HCT116 (cell line): ENCODE measurements at regions not wholly inside any gene's neighbourhood (a gene's known extent, or its start where the extent isn't known, plus 50 kb on each side); places are given as distances from the start of the nearest gene placed in this dataset.

Experiments used
- ATAC-seq: fragments of 200-7000 bp; cut with Tn5 transposase; 2 replicates; pipeline ENCODE4 v1.9.1; 2020; ENCODE audit warnings: mild to moderate bottlenecking, moderate library complexity
- BruUV-seq: library from RNA; stranded (reverse); fragments of 400-500 nt; replicated peaks from 2 replicates; lab custom pipeline; 2021; lab: Mats Ljungman, UMichigan
- CTCF ChIA-PET: fragments of 300-600 bp; sonication (Branson Sonifier 250); formaldehyde crosslinking; loops from one replicate; lab custom pipeline; 2021; ENCODE audit warnings: antibody characterized with exemption; lab: Charles Lee
- POLR2A ChIA-PET: fragments of 300-600, 350-600 bp; sonication (Branson Sonifier 250); formaldehyde crosslinking; loops from one replicate; lab custom pipeline; 2021; ENCODE audit warnings: antibody characterized with exemption; lab: Charles Lee
- RAD21 ChIA-PET, 2 experiments: fragments of 300-600 bp; sonication (Branson Sonifier 250); formaldehyde crosslinking; loops; one replicate each; lab custom pipeline; 2023; ENCODE audit warnings: low total read pairs in 2 of 2; ENCODE audit not compliant: uncharacterized antibody in 2 of 2, unreplicated experiment in 2 of 2, low non-redundant PET in 1 of 2; lab: Charles Lee
- DNase-seq: peaks from one replicate; pipeline ENCODE4 v3.0.0-alpha.2; 2010; ENCODE audit warnings: low read depth, low spot score
- H2AFZ ChIP-seq: fragments of 200-600 bp; shearing (Covaris generic), sonication (generic); 2 replicates; pipeline ENCODE4 v1.6.1; 2017; ENCODE audit warnings: low read depth, mixed run types, mixed read lengths, antibody characterized with exemption, low read length; ENCODE audit not compliant: poor library complexity, severe bottlenecking
- H3K27ac ChIP-seq: 2 replicates; pipeline ENCODE4 v1.5.1; 2012; ENCODE audit warnings: low read depth, low read length
- H3K27me3 ChIP-seq: fragments of 200-600 bp; sonication (generic); 2 replicates; pipeline ENCODE4 v1.6.1; 2016; ENCODE audit warnings: mixed run types, low read length, mixed read lengths; ENCODE audit not compliant: insufficient read depth
- H3K36me3 ChIP-seq, 2 experiments: fragments of 200-500 bp in 1 of 2; fragments of 200-600 bp in 1 of 2; sonication (Bioruptor generic) in 1 of 2; sonication (generic) in 1 of 2; 2 replicates each; pipeline versions ENCODE4 v1.5.1 to v1.6.1; 2014 to 2016; ENCODE audit warnings: low read length in 2 of 2, inconsistent platforms in 1 of 2, mixed read lengths in 1 of 2, mixed run types in 1 of 2; ENCODE audit not compliant: insufficient read depth in 2 of 2, control insufficient read depth in 1 of 2
- H3K4me1 ChIP-seq, 2 experiments: fragments of 200-600 bp in 1 of 2; sonication (generic) in 1 of 2; 2 replicates each; pipeline versions ENCODE4 v1.5.1 to v1.6.1; 2012 to 2017; ENCODE audit warnings: low read length in 2 of 2, inconsistent platforms in 1 of 2, mild to moderate bottlenecking in 1 of 2, mixed read lengths in 1 of 2, mixed run types in 1 of 2, moderate library complexity in 1 of 2; ENCODE audit not compliant: insufficient read depth in 2 of 2, control insufficient read depth in 1 of 2
- H3K4me2 ChIP-seq: fragments of 200-600 bp; sonication (generic); 2 replicates; pipeline ENCODE4 v1.6.1; 2017; ENCODE audit warnings: mixed run types, low read length, mixed read lengths
- H3K4me3 ChIP-seq, 2 experiments: fragments of 200-600 bp in 1 of 2; sonication (generic) in 1 of 2; replicated peaks in 1 of 2; 2 replicates each; pipeline ENCODE4 v1.5.1; 2011 to 2016; ENCODE audit warnings: low read length in 2 of 2, control low read depth in 1 of 2, low read depth in 1 of 2, mild to moderate bottlenecking in 1 of 2, mixed read lengths in 1 of 2, mixed run types in 1 of 2
- H3K79me2 ChIP-seq: fragments of 200-600 bp; sonication (generic); 2 replicates; pipeline ENCODE4 v1.6.1; 2017; ENCODE audit warnings: mild to moderate bottlenecking, mixed run types, low read length, moderate library complexity, mixed read lengths; ENCODE audit not compliant: insufficient read depth
- H3K9ac ChIP-seq: fragments of 200-600 bp; sonication (generic); 2 replicates; pipeline ENCODE4 v1.6.1; 2016; ENCODE audit warnings: low read length, mixed read lengths
- H3K9me2 ChIP-seq: fragments of 200-600 bp; sonication (generic), shearing (Covaris generic); 2 replicates; pipeline ENCODE4 v1.6.1; 2017; ENCODE audit warnings: mixed run types, mild to moderate bottlenecking, moderate library complexity; ENCODE audit not compliant: insufficient read depth
- H3K9me3 ChIP-seq, 2 experiments: fragments of 200-500 bp in 1 of 2; fragments of 200-600 bp in 1 of 2; sonication (Bioruptor generic) in 1 of 2; sonication (generic) in 1 of 2; 2 replicates each; pipeline ENCODE4 v1.6.1; 2014 to 2017; ENCODE audit warnings: low read length in 2 of 2, mixed read lengths in 2 of 2, inconsistent platforms in 1 of 2, low read depth in 1 of 2, mild to moderate bottlenecking in 1 of 2, mixed run types in 1 of 2, moderate library complexity in 1 of 2; ENCODE audit not compliant: control insufficient read depth in 1 of 2, insufficient read depth in 1 of 2
- H4K20me1 ChIP-seq: fragments of 200-600 bp; sonication (generic), shearing (Covaris generic); 2 replicates; pipeline ENCODE4 v1.6.1; 2017; ENCODE audit warnings: mixed run types, mild to moderate bottlenecking, moderate library complexity; ENCODE audit not compliant: insufficient read depth
- EGR1 ChIP-seq: IDR thresholded peaks from 2 replicates; pipeline ENCODE4 v1.6.1; 2012; ENCODE audit warnings: low read depth
- EZH2 ChIP-seq: fragments of 200-600 bp; sonication (generic); IDR thresholded peaks from 2 replicates; pipeline ENCODE4 v1.6.1; 2017; ENCODE audit warnings: antibody characterized with exemption, mixed run types
- EZH2phosphoT487 ChIP-seq: fragments of 200-600 bp; IDR thresholded peaks from 2 replicates; pipeline ENCODE4 v1.6.1; 2018; ENCODE audit warnings: antibody characterized with exemption, borderline replicate concordance
- FOSL1 ChIP-seq: IDR thresholded peaks from 2 replicates; pipeline ENCODE4 v1.6.1; 2012; ENCODE audit warnings: low read depth
- JUND ChIP-seq: IDR thresholded peaks from 2 replicates; pipeline ENCODE4 v1.6.1; 2012
- POLR2A ChIP-seq: IDR thresholded peaks from 2 replicates; pipeline ENCODE4 v1.7.0; 2011; ENCODE audit warnings: borderline replicate concordance; ENCODE audit not compliant: insufficient read depth, insufficient read length; ENCODE audit errors: extremely low read depth
- SIN3A ChIP-seq: IDR thresholded peaks from 2 replicates; pipeline ENCODE4 v1.6.1; 2012; ENCODE audit warnings: low read depth
- SP1 ChIP-seq: IDR thresholded peaks from 2 replicates; pipeline ENCODE4 v1.6.1; 2012; ENCODE audit warnings: low read depth
- SRF ChIP-seq: IDR thresholded peaks from 2 replicates; pipeline ENCODE4 v1.6.1; 2012; ENCODE audit warnings: low read depth
- TCF7L2 ChIP-seq: IDR thresholded peaks from 2 replicates; pipeline ENCODE4 v1.7.0; 2011; ENCODE audit warnings: borderline replicate concordance, inconsistent platforms; ENCODE audit not compliant: insufficient read depth, insufficient read length; ENCODE audit errors: extremely low read depth
- YY1 ChIP-seq: IDR thresholded peaks from 2 replicates; pipeline ENCODE4 v1.6.1; 2011; ENCODE audit warnings: low read length, low read depth, moderate library complexity, mild to moderate bottlenecking; ENCODE audit not compliant: insufficient replicate concordance; ENCODE audit errors: extremely low read depth
- ZFX ChIP-seq: fragments of 450-650 bp; IDR thresholded peaks from 2 replicates; pipeline ENCODE4 v1.6.1; 2017
- intact Hi-C: fragments of 100-400 bp; cut with micrococcal nuclease; formaldehyde crosslinking; loops from 2 replicates; pipeline ENCODE4 v1.10.0; 2022
- TF ChIP-seq, protein P1 (sequence below), 3 experiments: fragments of 200-600 bp in 1 of 3; sonication (generic) in 1 of 3; IDR thresholded peaks in 2 of 3; conservative IDR thresholded peaks in 1 of 3; 2 replicates each; pipeline ENCODE4 v1.5.1; 2012 to 2017; ENCODE audit warnings: low read depth in 2 of 3, low read length in 2 of 3, antibody characterized with exemption in 1 of 3, borderline replicate concordance in 1 of 3, control low read depth in 1 of 3, mild to moderate bottlenecking in 1 of 3, mixed read lengths in 1 of 3, mixed run types in 1 of 3, moderate library complexity in 1 of 3; ENCODE audit not compliant: insufficient read depth in 1 of 3
- TF ChIP-seq, protein P2 (sequence below): IDR thresholded peaks from 2 replicates; pipeline ENCODE4 v1.6.1; 2012
- TF ChIP-seq, protein P3 (sequence below): IDR thresholded peaks from 2 replicates; pipeline ENCODE4 v1.6.1; 2012
- TF ChIP-seq, protein P4 (sequence below): IDR thresholded peaks from 2 replicates; pipeline ENCODE4 v1.6.1; 2011; ENCODE audit warnings: mild to moderate bottlenecking, low read length, moderate library complexity; ENCODE audit not compliant: insufficient replicate concordance; ENCODE audit errors: extremely low read depth

DNA sequence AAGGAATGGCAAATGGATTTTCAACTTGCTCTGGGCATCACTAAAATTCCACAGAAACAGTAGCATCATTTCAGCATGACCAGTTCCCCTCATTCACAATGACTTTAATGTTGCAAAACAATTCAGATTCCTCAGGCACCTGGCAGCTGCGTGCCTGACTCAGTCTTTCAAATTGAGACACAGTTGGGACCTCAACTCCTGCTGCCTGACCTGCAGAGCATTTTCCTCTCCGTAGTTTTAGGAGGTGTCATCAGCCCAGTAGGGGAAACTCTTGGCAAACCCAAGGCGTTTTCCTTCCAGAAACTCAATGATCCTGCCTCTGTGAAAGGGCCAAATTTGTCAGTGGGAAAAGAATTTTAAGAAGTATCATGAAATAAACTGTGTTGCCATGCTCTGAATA, 388.9 kb downstream of the SPRY1 start:
- Histone ChIP-seq H3K9me2 (no peaks in the 10 kb centered on the region), H3K79me2 (no peaks in the 10 kb centered on the region), H3K36me3 (no peaks in the 10 kb centered on the region), H3K4me3 (no peak overlapping the region), H3K9ac (no peak overlapping the region), H3K9me3 (no peaks in the 10 kb centered on the region), H4K20me1 (no peaks in the 10 kb centered on the region), H3K4me2 (no peak overlapping the region), H3K4me1 (no peaks in the 10 kb centered on the region), H3K27me3 (no peaks in the 10 kb centered on the region)
- DNase-seq (no peak), ATAC-seq (no peak)
- CTCF ChIA-PET = no interaction called here
- POLR2A ChIA-PET = no interaction called here
- TF ChIP-seq, protein P1, sequence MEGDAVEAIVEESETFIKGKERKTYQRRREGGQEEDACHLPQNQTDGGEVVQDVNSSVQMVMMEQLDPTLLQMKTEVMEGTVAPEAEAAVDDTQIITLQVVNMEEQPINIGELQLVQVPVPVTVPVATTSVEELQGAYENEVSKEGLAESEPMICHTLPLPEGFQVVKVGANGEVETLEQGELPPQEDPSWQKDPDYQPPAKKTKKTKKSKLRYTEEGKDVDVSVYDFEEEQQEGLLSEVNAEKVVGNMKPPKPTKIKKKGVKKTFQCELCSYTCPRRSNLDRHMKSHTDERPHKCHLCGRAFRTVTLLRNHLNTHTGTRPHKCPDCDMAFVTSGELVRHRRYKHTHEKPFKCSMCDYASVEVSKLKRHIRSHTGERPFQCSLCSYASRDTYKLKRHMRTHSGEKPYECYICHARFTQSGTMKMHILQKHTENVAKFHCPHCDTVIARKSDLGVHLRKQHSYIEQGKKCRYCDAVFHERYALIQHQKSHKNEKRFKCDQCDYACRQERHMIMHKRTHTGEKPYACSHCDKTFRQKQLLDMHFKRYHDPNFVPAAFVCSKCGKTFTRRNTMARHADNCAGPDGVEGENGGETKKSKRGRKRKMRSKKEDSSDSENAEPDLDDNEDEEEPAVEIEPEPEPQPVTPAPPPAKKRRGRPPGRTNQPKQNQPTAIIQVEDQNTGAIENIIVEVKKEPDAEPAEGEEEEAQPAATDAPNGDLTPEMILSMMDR (IDR thresholded peaks at IDR 0.05 in 2 of 3, conservative IDR thresholded peaks at IDR 0.05 in 1 of 3; ENCODE audit: borderline replicate concordance in 1 of 3, insufficient read depth in 1 of 3, low read depth in 2 of 3, low read length in 2 of 3) = no peak
- TF ChIP-seq, all 23 proteins: peak for 0
- H2AFZ ChIP-seq = no peak overlapping the region
- H3K27ac ChIP-seq = no peak overlapping the region
- RAD21 ChIA-PET = no interaction called here
- no TSS peak for BruUV-seq
- intact Hi-C loops = no loop called here

DNA sequence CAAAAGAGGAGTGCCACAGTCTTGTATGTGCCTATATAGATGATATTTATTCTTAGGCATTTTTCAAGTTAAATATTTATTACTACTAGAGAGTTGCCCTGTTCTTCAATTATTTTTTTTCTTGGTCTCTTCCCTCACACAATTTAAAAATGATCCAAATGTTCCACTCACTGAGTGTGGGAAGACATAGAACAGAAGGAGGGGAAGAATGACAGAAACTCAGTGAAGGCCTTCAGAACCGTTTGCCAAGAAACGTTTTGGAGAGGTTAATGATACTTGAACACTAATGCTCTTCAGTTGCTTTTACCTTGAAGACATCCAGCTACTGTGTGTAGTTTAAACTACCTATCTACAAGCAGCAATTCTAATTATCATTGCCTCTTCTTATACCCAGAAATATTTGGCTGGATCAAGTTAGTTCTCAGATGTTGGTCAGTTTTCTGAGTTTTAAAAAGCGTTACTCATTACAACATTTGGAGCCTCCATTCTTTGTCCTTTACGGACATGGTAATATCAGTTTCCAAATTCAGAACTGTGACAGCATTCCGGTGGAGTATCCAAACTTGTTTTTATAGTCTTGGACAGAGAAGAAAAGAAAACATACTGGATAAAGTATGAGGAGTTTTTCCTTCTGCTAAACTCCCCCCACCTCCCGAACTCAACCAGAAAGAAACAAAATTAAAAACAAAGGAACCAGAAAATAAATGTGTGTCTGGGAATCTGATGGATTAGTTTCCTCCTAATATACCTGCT, 389.7 kb downstream of the SPRY1 start:
- no peak overlapping the region for H3K27ac ChIP-seq
- no peaks in the 10 kb centered on the region for H3K9me3 ChIP-seq
- intact Hi-C loops = no loop called here
- ChIA-PET POLR2A (no interaction called here), RAD21 (no interaction called here), CTCF (no interaction called here)
- no peak overlapping the region for H3K4me3 ChIP-seq
- H4K20me1 ChIP-seq = no peaks in the 10 kb centered on the region
- H3K9me2 ChIP-seq = no peaks in the 10 kb centered on the region
- H3K36me3 ChIP-seq = no peaks in the 10 kb centered on the region
- BruUV-seq = no TSS peak
- H3K27me3 ChIP-seq = no peaks in the 10 kb centered on the region
- no peak overlapping the region for H3K4me2 ChIP-seq
- H3K4me1 ChIP-seq = no peaks in the 10 kb centered on the region
- no peak for DNase-seq
- H3K9ac ChIP-seq = no peak overlapping the region
- no peak for ATAC-seq
- H3K79me2 ChIP-seq = no peaks in the 10 kb centered on the region
- no peak overlapping the region for H2AFZ ChIP-seq
- TF ChIP-seq EGR1 (no peak), TCF7L2 (no peak), EZH2 (no peak), SRF (no peak), JUND (no peak), ZFX (no peak), FOSL1 (no peak), SIN3A (no peak), SP1 (no peak), EZH2phosphoT487 (no peak), YY1 (no peak), POLR2A (no peak)
- TF ChIP-seq, protein P2, sequence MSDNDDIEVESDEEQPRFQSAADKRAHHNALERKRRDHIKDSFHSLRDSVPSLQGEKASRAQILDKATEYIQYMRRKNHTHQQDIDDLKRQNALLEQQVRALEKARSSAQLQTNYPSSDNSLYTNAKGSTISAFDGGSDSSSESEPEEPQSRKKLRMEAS = no peak
- TF ChIP-seq, protein P3, sequence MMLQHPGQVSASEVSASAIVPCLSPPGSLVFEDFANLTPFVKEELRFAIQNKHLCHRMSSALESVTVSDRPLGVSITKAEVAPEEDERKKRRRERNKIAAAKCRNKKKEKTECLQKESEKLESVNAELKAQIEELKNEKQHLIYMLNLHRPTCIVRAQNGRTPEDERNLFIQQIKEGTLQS = no peak
- TF ChIP-seq, protein P4, sequence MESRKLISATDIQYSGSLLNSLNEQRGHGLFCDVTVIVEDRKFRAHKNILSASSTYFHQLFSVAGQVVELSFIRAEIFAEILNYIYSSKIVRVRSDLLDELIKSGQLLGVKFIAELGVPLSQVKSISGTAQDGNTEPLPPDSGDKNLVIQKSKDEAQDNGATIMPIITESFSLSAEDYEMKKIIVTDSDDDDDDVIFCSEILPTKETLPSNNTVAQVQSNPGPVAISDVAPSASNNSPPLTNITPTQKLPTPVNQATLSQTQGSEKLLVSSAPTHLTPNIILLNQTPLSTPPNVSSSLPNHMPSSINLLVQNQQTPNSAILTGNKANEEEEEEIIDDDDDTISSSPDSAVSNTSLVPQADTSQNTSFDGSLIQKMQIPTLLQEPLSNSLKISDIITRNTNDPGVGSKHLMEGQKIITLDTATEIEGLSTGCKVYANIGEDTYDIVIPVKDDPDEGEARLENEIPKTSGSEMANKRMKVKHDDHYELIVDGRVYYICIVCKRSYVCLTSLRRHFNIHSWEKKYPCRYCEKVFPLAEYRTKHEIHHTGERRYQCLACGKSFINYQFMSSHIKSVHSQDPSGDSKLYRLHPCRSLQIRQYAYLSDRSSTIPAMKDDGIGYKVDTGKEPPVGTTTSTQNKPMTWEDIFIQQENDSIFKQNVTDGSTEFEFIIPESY = no peak
